GM21360 (cell line): ENCODE measurements at regions not wholly inside any gene's neighbourhood (a gene's known extent, or its start where the extent isn't known, plus 50 kb on each side); places are given as distances from the start of the nearest gene placed in this dataset.
"Not testable (repeated sequence)": the region's sequence is repeated elsewhere in the genome, so short reads cannot be mapped to it uniquely, and the experiment has no call there.

Experiments used
- ATAC-seq: cut with Tn5 transposase; IDR thresholded peaks from one replicate; pipeline ENCODE4 v1.9.1; 2021; ENCODE audit warnings: mild to moderate bottlenecking, moderate library complexity; ENCODE audit not compliant: unreplicated experiment

DNA sequence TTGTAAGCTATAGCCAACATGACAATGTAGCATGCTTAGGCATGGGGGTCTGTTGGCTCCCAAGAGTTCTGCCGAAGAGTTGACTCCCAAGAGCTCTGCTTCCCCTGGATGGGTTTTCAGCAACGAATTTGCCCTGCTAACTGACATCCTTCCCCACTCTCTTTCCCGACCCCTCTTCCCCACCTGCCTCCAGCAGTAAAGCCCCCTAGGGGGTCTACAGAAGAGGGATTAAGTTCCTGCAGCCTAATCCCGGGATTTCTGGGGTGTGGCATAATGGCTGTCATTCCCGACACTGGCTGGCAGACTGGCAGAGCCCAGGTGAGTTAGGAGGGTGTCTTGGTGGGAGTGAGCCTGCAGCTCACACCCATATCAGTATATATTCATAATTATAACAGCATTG lies 121.0 kb upstream of the ZNF184 start:
- ATAC-seq, result no peak

DNA sequence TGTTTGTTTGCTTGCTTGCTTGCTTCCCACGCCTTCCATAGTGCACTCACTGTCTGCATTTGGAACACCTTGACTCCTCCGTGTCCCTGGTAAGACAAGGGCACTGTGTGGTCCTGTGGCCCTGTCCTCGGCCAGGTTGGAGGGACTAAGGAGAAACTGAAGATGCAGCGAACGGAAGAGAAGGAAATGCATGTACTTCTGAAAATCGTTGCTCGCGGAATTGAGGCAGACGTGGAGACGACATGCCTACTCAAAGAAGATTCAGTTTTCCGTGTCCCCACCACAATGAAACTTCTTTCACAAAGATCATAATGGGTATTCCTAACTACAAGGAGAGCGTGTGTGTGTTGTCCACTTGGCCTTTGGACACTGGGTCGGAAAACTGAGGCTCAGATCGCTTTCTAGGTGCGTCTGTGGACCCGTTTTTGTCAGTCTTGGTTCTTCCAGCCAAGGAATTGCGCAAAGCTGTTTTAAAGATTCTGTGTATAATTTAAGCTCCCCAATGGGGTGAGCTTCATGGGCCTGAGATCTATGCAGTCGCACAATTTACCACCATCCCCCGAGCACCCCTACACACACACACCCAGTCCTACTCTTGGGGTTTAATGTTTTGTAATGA lies 120.4 kb upstream of the ZNF184 start:
- no peak for ATAC-seq

- peak; percentile 70 for ATAC-seq
Observed at GRCh38 chr6:27592481-27593199, 119.7 kb upstream of the ZNF184 start.

DNA sequence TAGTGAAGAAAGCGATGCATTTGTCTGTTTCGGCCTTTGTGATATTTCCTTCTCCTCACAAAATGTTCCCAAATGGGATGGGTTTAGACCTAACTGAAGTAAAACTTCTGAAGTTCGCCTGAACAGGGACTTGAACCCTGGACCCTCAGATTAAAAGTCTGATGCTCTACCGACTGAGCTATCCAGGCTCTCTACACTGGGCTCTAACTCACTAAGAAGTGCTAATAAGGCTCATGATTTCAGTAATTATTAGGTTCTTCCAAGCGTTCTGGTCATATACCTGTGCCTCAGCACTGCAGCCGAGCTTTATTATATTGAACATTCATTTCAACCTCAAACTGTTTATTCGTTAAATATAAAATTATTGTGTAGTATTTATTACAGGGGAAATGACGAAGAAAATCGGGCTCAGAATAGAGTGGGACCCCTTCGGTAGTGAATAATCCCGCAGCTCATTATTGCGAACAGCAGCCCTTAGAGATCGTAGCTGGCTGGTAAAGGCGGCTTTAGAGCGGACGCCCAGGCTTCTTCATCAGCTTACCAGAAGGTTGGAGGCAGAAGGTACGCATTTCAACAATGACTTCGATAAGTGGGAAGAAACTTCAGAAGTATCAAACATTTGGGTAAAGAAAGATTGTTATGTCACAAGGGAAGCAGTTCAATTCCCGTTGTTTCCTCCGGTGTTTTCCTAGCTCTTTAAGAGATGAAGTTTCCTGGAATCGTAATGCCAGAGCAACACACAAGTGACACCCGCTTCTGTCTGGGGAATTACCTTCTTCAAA lies 119.0 kb upstream of the ZNF184 start:
- peak; percentile 29 for ATAC-seq

- ATAC-seq, result not testable (repeated sequence)
Observed at GRCh38 chr6:27585316-27585715, 112.4 kb upstream of the ZNF184 start.

DNA sequence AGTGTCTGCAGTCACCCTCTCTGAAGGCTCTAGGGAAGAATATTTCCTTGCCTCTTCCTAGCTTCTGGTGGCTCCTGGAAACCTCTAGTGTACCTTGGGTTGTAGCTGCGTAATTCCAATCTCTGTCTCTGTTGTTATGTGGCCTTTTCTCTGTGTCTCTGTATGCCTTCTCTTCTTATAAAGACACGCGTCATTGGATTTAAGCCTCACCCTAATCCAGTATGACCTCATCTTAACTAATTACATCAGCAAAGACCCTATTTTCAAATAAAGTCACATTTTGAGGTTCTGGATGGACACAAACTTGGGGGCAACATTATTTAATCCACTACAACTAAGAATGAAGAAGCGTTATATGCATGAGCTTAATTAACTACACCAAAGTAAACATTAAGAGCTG lies 111.4 kb upstream of the ZNF184 start:
- ATAC-seq, result no peak

- no peak for ATAC-seq
Observed at GRCh38 chr6:27582928-27583725, 110.2 kb upstream of the ZNF184 start.

DNA sequence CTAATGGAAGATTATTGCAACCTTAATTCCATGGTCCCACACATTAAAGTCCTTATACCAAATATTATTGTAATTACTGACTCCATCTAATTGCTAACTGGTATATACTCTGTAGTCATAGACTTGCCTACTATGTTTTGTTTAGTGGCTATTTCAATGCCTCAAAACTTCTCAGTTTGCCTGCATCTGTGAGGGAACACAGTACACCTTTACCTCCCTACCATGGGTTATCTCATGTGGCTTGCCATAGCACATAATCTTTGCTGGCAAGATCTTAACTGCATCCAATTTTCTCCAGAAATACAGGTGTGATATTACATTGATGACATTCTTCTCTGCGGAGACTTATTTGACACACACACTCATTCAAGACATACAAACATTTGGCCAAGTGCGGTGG lies 107.1 kb upstream of the ZNF184 start:
- no peak for ATAC-seq

DNA sequence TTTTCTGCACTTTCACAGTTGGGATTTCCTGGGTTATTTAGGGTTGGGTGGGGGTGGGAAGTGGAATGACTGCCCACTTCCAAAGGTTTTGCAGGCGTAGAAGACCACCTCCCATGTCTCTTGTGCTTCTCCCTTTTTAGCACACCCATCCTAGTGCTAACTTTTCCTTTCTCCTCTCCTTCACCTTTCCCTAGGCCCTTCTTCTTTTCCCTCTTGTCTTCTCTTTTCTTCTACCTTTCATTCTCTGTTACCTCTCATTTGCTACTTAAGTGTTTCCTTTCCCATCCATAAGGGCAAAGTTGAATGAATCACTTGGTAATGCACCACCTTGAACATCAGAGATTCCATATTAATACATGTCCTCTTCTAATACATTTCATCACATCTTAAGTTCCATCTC lies 105.0 kb upstream of the ZNF184 start:
- ATAC-seq, result no peak

DNA sequence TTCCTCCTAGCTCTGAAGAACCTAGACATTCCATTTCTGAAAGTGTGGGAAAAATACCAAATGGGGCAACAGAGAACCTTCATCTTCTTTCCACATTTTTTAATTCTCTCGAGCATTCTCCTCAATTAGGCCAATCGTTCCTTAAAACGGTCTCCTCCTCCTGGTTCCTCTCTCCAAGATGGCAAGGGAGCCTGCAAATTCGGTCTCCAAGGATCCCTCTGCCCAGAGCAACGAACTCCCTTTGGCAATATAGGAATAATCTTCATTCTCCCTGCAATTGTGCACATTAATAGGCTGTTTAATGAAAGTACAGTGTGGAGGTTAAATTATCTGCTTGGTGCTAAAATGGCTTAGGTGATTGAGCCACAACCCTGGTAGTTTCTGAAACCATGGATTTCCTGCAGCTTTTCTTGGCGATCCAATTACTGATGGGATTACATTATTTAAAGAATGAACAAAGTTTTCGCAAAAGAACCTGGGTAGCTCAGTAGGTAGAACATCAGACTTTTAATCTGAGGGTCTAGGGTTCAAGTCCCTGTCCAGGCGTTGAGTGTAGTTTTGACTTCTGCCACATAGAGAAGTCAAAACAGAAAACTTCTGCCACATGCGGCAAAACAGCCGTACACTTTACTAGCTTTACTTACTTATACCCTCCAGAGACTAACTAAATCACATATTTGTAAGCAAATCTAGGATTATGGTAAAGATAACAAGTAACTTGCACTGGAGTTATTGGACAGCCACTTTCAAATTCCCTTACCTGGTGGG lies 102.9 kb upstream of the ZNF184 start:
- no peak for ATAC-seq

DNA sequence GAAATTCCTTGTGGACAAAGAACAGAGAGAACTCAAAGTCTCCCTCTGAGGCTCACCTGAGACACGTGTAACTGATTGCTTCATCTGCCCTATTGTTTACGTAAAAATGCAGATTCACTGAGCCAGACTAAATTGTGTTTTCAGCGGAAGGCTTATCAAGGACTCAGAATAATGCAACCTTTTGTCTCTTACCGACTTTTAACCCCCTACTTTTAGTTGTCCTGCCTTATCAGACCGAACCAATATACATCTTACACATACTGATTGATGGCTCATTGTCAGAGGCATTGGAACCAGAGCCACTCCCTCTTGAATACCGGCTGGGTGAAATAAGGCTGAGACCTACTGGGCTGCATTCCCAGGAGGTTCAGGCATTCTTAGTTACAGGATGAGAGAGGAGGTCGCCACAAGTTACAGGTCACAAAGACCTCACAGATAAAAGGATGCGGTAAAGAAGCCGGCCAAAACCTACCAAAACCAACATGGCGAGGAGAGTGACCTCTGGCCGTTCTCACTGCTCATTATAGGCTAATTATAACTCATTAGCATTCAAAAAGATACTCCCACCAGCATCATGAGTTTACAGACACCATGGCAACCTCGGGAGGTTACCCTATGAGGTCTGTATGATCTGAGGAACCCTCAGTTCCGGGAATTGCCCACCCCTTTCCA lies 95.5 kb upstream of the ZNF184 start:
- no peak for ATAC-seq

DNA sequence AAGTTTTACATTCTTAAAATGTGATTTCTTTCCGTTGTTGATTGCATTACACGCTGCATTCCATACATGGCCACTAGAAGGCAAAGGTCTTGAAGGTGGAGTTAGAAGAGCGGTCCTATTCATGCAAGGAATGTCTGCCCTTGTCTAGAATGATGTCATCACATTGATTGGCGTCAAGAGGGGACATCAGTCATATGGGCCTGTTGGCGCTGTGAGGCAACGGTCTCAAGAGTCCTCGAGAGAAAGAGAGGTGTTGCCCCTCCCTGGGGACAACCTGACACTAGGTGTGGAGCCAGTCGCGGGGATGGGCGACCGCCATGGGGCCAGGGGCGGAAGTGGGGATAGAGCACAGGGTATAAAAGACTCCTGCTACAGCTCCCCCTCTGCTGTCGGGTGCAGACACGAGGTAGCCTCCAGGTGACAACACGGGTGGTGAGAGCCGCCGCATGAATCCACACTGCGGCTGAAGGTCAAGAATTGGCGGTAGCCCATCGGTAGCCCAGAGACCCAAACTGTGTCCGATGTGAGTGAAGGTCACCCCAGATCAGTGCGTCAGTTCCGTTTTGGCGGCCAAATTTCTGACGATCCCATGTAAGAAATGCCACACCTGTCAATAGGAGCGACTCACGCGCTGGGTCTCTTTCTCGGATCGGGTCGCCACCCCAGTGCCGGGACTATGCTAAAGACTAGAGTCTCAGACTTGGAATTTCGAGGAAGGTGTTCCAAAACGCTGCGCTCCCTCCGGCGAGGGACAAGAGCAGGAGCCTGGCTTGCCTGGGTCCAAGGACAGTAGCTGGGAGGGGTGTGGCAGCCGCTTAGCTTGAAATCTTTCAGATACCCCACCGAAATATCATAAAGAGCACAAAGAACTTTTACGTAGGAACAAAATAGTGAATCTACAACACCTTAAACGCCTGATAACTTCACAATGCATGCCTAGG lies 93.2 kb upstream of the ZNF184 start:
- no peak for ATAC-seq

GRCh38 chr6:27562027-27562410 lies 89.1 kb upstream of the ZNF184 start:
- no peak for ATAC-seq

- no peak for ATAC-seq
Observed at GRCh38 chr6:27558028-27558724, 85.3 kb upstream of the ZNF184 start.

DNA sequence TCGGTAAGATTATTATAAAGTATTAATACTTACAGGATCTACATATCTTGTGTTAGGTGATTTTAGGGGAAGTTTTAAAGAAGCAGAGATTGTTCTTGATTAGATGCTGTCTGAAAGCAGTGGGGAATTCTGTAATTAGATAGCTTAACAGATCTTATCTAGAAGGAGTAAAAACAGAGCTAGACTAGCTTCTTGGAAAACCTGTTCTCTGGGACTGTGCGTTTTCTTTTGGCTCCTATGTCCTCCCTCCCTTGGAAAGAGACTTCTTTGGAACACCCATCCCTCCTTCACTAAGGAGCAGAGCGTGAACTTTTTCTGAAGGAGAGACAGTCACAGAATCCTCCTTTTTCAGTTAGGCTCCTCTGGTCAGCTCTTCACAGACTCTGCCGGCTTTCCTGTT lies 83.5 kb upstream of the ZNF184 start:
- no peak for ATAC-seq

- no peak for ATAC-seq
Observed at GRCh38 chr6:27553123-27553904, 80.4 kb upstream of the ZNF184 start.

DNA sequence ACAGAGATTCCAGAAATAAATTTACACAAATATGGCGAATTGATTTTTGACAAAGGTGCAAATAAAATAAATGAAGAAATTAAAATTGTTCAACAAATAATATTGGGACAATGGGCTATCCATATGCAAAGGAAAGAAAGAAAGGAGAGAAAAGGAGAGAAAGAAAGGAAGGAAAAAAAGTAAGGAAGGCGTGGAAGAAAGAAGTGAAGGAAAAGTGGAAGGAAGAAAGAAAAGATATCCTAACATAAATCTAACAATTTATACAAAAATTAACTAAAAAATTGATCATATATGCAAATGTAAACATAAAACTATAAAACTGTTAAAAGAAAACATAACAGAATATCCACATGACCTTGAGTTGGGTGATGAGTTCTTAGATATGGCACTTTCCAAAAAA lies 78.7 kb upstream of the ZNF184 start:
- ATAC-seq, result no peak

DNA sequence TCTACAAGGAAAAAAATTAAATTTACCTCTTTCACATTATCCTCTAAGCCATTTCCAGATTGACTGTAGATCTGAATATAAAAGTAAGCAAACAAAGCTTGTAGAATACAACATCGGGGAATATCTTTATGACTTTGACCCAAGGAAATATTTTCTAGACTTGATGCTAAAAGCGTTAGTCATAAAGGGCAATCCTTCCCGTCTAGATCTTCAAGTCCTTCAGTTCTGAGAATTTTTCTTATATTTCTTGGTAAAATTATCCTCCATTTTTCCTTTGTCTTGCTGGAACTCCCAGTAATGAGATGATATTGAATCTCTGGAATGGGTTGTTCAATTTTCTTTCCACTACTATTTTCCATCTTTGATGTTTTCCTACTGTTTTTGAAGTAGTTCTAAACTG lies 77.8 kb upstream of the ZNF184 start:
- ATAC-seq, result no peak
